Fibroblast of lung (primary cell): ENCODE measurements at regions not wholly inside any gene's neighbourhood (a gene's known extent, or its start where the extent isn't known, plus 50 kb on each side); places are given as distances from the start of the nearest gene placed in this dataset.

ENCODE experiments used
- EZH2 ChIP-seq: IDR thresholded peaks from 2 replicates; pipeline ENCODE4 v1.5.1; 2012; ENCODE audit warnings: low read length, control low read depth, mild to moderate bottlenecking; ENCODE audit errors: missing control alignments
- TF ChIP-seq, protein P1 (sequence below), 2 donors: IDR thresholded peaks in 1 of 2; conservative IDR thresholded peaks in 1 of 2; 1 replicate in 1 of 2; 2 replicates in 1 of 2; pipeline ENCODE4 v1.5.1; 2011 to 2012; ENCODE audit warnings: low read length in 2 of 2, control low read depth in 1 of 2, inconsistent platforms in 1 of 2, low read depth in 1 of 2, mild to moderate bottlenecking in 1 of 2

DNA sequence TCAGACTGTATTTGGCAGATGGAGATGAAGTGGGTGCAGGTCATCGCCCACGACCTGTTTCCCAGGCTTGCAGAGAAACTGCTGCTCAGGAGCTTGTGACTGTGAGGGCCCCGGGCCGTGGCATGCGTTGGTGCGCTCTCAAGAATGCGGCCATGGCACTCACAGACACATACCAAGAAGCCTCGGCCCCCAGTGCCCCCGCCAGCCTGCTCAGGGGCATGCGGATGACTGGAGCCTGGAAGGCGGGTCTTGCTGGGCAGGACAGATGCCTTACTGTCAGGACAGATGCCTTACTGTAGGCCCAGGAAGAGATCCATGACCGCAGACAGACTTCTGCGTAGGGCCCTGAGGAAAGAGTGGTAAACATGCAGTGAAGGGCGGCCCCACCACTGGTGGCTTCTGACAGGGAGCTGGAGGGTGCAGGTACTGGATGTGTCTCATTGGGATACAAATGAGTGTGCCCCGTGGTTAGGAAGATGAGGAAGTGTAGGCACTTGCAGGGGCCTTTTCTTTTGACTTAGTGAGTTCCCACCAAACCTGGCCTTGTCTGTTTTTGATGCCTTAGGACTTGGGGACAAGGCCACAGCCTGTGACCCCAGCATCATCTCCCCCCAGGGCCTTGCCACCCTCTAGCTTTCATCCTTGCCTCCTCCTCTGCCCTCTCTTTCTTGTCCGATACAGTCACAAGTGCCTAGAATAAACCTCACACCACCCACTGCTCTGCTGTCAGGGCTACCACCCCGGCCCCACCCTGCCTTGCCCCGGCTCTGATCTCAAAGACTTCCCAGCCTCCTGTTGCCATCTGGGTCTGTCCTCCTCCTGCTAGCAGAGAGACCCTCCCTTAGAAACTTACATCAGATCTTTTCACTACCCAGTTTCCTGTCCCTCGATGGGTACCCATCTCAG lies 68.8 kb upstream of the ABL1 start:
- TF ChIP-seq, protein P1, sequence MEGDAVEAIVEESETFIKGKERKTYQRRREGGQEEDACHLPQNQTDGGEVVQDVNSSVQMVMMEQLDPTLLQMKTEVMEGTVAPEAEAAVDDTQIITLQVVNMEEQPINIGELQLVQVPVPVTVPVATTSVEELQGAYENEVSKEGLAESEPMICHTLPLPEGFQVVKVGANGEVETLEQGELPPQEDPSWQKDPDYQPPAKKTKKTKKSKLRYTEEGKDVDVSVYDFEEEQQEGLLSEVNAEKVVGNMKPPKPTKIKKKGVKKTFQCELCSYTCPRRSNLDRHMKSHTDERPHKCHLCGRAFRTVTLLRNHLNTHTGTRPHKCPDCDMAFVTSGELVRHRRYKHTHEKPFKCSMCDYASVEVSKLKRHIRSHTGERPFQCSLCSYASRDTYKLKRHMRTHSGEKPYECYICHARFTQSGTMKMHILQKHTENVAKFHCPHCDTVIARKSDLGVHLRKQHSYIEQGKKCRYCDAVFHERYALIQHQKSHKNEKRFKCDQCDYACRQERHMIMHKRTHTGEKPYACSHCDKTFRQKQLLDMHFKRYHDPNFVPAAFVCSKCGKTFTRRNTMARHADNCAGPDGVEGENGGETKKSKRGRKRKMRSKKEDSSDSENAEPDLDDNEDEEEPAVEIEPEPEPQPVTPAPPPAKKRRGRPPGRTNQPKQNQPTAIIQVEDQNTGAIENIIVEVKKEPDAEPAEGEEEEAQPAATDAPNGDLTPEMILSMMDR (conservative IDR thresholded peaks at IDR 0.05 in 1 of 2, IDR thresholded peaks at IDR 0.05 in 1 of 2; ENCODE audit: low read depth in 1 of 2, low read length in 2 of 2), result no peak
- TF ChIP-seq EZH2, result no peak
